Ishikawa (cell line): ENCODE measurements at regions not wholly inside any gene's neighbourhood (a gene's known extent, or its start where the extent isn't known, plus 50 kb on each side); places are given as distances from the start of the nearest gene placed in this dataset.

Source experiments
- CEBPB ChIP-seq: IDR thresholded peaks from 2 replicates; pipeline ENCODE4 v1.6.1; 2012
- CREB1 ChIP-seq: IDR thresholded peaks from 2 replicates; pipeline ENCODE4 v1.6.1; 2012; ENCODE audit warnings: low read depth
- EGR1 ChIP-seq: IDR thresholded peaks from 2 replicates; pipeline ENCODE4 v1.6.1; 2012
- EP300 ChIP-seq: IDR thresholded peaks from 2 replicates; pipeline ENCODE4 v1.6.1; 2012; ENCODE audit warnings: borderline replicate concordance
- FOXM1 ChIP-seq: IDR thresholded peaks from 2 replicates; pipeline ENCODE4 v1.6.1; 2012; ENCODE audit warnings: low read depth, borderline replicate concordance
- NFIC ChIP-seq: IDR thresholded peaks from 2 replicates; pipeline ENCODE4 v1.6.1; 2012
- RAD21 ChIP-seq: IDR thresholded peaks from 2 replicates; pipeline ENCODE4 v1.6.1; 2012; ENCODE audit warnings: low read depth
- REST ChIP-seq: IDR thresholded peaks from 2 replicates; pipeline ENCODE4 v1.6.1; 2012; ENCODE audit warnings: low read depth, mild to moderate bottlenecking
- TAF1 ChIP-seq: IDR thresholded peaks from 2 replicates; pipeline ENCODE4 v1.6.1; 2012; ENCODE audit warnings: low read depth, mild to moderate bottlenecking
- TCF12 ChIP-seq: IDR thresholded peaks from 2 replicates; pipeline ENCODE4 v1.6.1; 2012; ENCODE audit warnings: low read depth
- TEAD4 ChIP-seq: IDR thresholded peaks from 2 replicates; pipeline ENCODE4 v1.6.1; 2012
- USF1 ChIP-seq: IDR thresholded peaks from 2 replicates; pipeline ENCODE4 v1.6.1; 2012
- YY1 ChIP-seq: IDR thresholded peaks from 2 replicates; pipeline ENCODE4 v1.6.1; 2012; ENCODE audit warnings: low read depth
- ZBTB7A ChIP-seq: IDR thresholded peaks from 2 replicates; pipeline ENCODE4 v1.6.1; 2012; ENCODE audit warnings: low read depth
- TF ChIP-seq, protein P1 (sequence below): IDR thresholded peaks from 2 replicates; pipeline ENCODE4 v1.6.1; 2012

- TF ChIP-seq, protein P1, sequence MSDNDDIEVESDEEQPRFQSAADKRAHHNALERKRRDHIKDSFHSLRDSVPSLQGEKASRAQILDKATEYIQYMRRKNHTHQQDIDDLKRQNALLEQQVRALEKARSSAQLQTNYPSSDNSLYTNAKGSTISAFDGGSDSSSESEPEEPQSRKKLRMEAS, result no peak
- TF ChIP-seq TCF12 (no peak), NFIC (no peak), USF1 (no peak), CEBPB (no peak), EP300 (no peak), CREB1 (no peak), FOXM1 (no peak), EGR1 (no peak), RAD21 (no peak), REST (no peak)
Measured at GRCh38 chr1:62981434-62981833, 197.5 kb downstream of the ATG4C start.

- TF ChIP-seq RAD21 (no peak), FOXM1 (no peak), TAF1 (no peak), TEAD4 (no peak), CEBPB (no peak), CREB1 (no peak), ZBTB7A (no peak)
- TF ChIP-seq, protein P1, result no peak
Measured at GRCh38 chr1:62988867-62989266, 204.9 kb downstream of the ATG4C start.

GRCh38 chr1:62989497-62989896 lies 205.6 kb downstream of the ATG4C start:
- TF ChIP-seq RAD21, result peak; percentile 43
- TF ChIP-seq EGR1, result no peak
- TF ChIP-seq EP300, result no peak
- no peak for TF ChIP-seq REST

DNA sequence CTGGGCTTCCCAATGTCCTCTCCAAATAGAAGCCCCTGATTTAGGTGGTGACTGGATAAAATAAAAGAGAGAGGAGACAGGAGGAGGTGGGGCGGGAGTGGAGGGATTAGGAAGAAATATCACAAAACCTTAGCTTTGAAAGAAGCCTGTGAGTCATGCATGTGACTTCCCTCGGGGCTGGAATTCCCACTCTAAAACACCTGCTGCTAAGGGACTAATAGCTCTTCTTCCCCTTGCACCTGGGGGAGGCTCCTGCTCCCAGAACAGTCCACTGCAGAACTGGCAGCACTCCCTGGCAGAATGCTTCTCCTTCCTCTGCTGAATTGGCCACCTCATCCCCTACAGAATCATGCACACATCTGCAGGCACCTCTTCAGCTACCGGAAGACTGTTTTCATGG lies 207.2 kb downstream of the ATG4C start:
- TF ChIP-seq REST, result no peak
- TF ChIP-seq EP300, result no peak
- no peak for TF ChIP-seq TCF12
- TF ChIP-seq FOXM1, result no peak
- no peak for TF ChIP-seq ZBTB7A
- no peak for TF ChIP-seq TAF1
- TF ChIP-seq CEBPB, result no peak
- no peak for TF ChIP-seq RAD21
- TF ChIP-seq, protein P1, result no peak
- no peak for TF ChIP-seq NFIC
- no peak for TF ChIP-seq USF1
- TF ChIP-seq TEAD4, result no peak
- no peak for TF ChIP-seq EGR1
- no peak for TF ChIP-seq YY1
- no peak for TF ChIP-seq CREB1

DNA sequence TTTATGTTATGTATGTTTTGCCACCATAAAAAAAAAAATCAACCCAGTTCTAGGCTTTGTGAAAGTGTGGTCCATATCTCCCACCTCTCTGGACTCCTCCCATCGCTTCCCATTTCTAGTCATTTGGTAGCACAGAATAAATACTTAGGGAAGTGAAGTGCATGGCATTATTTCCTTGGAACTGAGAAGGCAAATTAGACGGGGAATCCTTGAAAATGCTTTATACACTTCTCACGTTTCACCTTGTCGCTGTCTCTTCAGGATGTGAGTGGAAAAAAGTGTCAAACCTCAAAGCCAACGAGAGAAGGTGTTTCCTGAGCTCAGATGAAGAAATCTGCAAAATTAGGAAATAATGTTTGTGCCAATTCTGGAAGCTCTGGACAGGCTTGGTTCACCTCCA lies 209.9 kb downstream of the ATG4C start:
- TF ChIP-seq RAD21 (no peak), EP300 (no peak), EGR1 (no peak), ZBTB7A (no peak)
- TF ChIP-seq, protein P1, result no peak
